GM12878 (cell line): ENCODE measurements at regions not wholly inside any gene's neighbourhood (a gene's known extent, or its start where the extent isn't known, plus 50 kb on each side); places are given as distances from the start of the nearest gene placed in this dataset.

ENCODE experiments used
- ATAC-seq: fragments of 200-7000 bp; cut with Tn5 transposase; 3 replicates; pipeline ENCODE4 v1.9.1; 2020; ENCODE audit warnings: mild to moderate bottlenecking, moderate library complexity
- BruUV-seq: library from RNA; stranded (reverse); fragments of 400-500 nt; replicated peaks from 2 replicates; lab custom pipeline; 2021; lab: Mats Ljungman, UMichigan
- CTCF ChIA-PET: fragments of 300-600 bp; sonication (Branson Sonifier 250); formaldehyde crosslinking; extraction: SDS; loops from one replicate; lab custom pipeline; 2021; ENCODE audit warnings: inconsistent platforms; lab: Yijun Ruan, JAX
- POLR2A ChIA-PET: fragments of 350-600 bp; formaldehyde crosslinking; extraction: SDS; loops from one replicate; lab custom pipeline; 2021; ENCODE audit warnings: inconsistent platforms; lab: Charles Lee
- RAD21 ChIA-PET: fragments of 300-600 bp; sonication (Branson Sonifier 250); formaldehyde crosslinking; loops from one replicate; lab custom pipeline; 2023; ENCODE audit warnings: antibody characterized with exemption; ENCODE audit not compliant: unreplicated experiment; lab: Charles Lee
- SMC1A ChIA-PET: fragments of 300-600 bp; sonication (Branson Sonifier 250); formaldehyde crosslinking; loops from one replicate; lab custom pipeline; 2023; ENCODE audit not compliant: unreplicated experiment, uncharacterized antibody; lab: Charles Lee
- DNase-seq: peaks from one replicate; pipeline ENCODE4 v3.0.0-alpha.2; 2011; ENCODE audit warnings: low read depth, low spot score
- FAIRE-seq: peaks from 3 replicates; lab custom pipeline; 2011; peaks lifted over from hg19 to GRCh38; lab: Jason Lieb, UNC
- H2AFZ ChIP-seq: 2 replicates; pipeline ENCODE4 v1.6.0; 2011; ENCODE audit warnings: low read depth, low read length, control low read depth; ENCODE audit not compliant: control insufficient read depth
- H3K27ac ChIP-seq: 2 replicates; pipeline ENCODE4 v1.5.1; 2011; ENCODE audit warnings: control low read depth; ENCODE audit not compliant: control insufficient read depth, insufficient read depth
- H3K27me3 ChIP-seq, 2 experiments: replicated peaks in 1 of 2; 2 replicates each; pipeline versions ENCODE4 v1.6.0 to v1.6.1; 2011; ENCODE audit warnings: low read length in 1 of 2; ENCODE audit not compliant: control insufficient read depth in 2 of 2, insufficient read depth in 2 of 2
- H3K36me3 ChIP-seq, 2 experiments: 2 replicates each; pipeline ENCODE4 v1.5.1; 2011; ENCODE audit warnings: low read length in 1 of 2; ENCODE audit not compliant: control insufficient read depth in 2 of 2, insufficient read depth in 2 of 2
- H3K4me1 ChIP-seq: 2 replicates; pipeline ENCODE4 v1.6.1; 2011; ENCODE audit warnings: mild to moderate bottlenecking, low read length, moderate library complexity, mixed read lengths; ENCODE audit not compliant: control insufficient read depth, insufficient read depth
- H3K4me2 ChIP-seq: 2 replicates; pipeline ENCODE4 v1.6.0; 2011; ENCODE audit warnings: control low read depth; ENCODE audit not compliant: control insufficient read depth, insufficient read depth
- H3K4me3 ChIP-seq: fragments of 200-600 bp; sonication (generic); 2 replicates; pipeline ENCODE4 v1.5.1; 2016
- H3K79me2 ChIP-seq: 2 replicates; pipeline ENCODE4 v1.6.0; 2011; ENCODE audit warnings: low read length; ENCODE audit not compliant: control insufficient read depth, insufficient read depth
- H3K9ac ChIP-seq: 2 replicates; pipeline ENCODE4 v1.8.0; 2011; ENCODE audit warnings: low read length, control low read depth, mixed read lengths; ENCODE audit not compliant: control insufficient read depth, insufficient read depth
- H3K9me3 ChIP-seq: replicated peaks from 3 replicates; pipeline ENCODE4 v1.5.1; 2011; ENCODE audit warnings: mild to moderate bottlenecking, low read length; ENCODE audit not compliant: control insufficient read depth, insufficient read depth
- H4K20me1 ChIP-seq: 2 replicates; pipeline ENCODE4 v1.6.0; 2011; ENCODE audit not compliant: control insufficient read depth, insufficient read depth
- BCL3 ChIP-seq: IDR thresholded peaks from 2 replicates; pipeline ENCODE4 v1.6.1; 2011; ENCODE audit warnings: borderline replicate concordance, low read depth, mild to moderate bottlenecking, moderate library complexity, low read length; ENCODE audit not compliant: insufficient read depth, poor library complexity, severe bottlenecking
- BHLHE40 ChIP-seq, 2 experiments: fragments of 450-650 bp in 1 of 2; IDR thresholded peaks; 2 replicates each; pipeline ENCODE4 v1.6.1; 2011 to 2017; ENCODE audit warnings: low read depth in 2 of 2, borderline replicate concordance in 1 of 2, improper control_type of control experiment in 1 of 2, low read length in 1 of 2, mild to moderate bottlenecking in 1 of 2
- BMI1 ChIP-seq: fragments of 450-650 bp; IDR thresholded peaks from 2 replicates; pipeline ENCODE4 v1.6.1; 2016; ENCODE audit warnings: mild to moderate bottlenecking, moderate library complexity, borderline replicate concordance
- CHD1 ChIP-seq: IDR thresholded peaks from 2 replicates; pipeline ENCODE4 v1.6.1; 2012; ENCODE audit warnings: low read depth, low read length, improper control_type of control experiment
- ESRRA ChIP-seq: IDR thresholded peaks from 2 replicates; pipeline ENCODE4 v1.6.1; 2012; ENCODE audit warnings: mild to moderate bottlenecking, low read length, improper control_type of control experiment
- FOS ChIP-seq: IDR thresholded peaks from 3 replicates; pipeline ENCODE4 v1.6.1; 2011; ENCODE audit warnings: borderline replicate concordance; ENCODE audit not compliant: insufficient read length; ENCODE audit errors: extremely low read depth
- HDAC2 ChIP-seq: fragments of 200-600 bp; sonication (generic); IDR thresholded peaks from 2 replicates; pipeline ENCODE4 v1.6.1; 2017
- HDGF ChIP-seq: fragments of 450-650 bp; IDR thresholded peaks from 2 replicates; pipeline ENCODE4 v1.6.1; 2016; ENCODE audit warnings: antibody characterized with exemption
- IKZF1 ChIP-seq: fragments of 450-650 bp; conservative IDR thresholded peaks from 2 replicates; pipeline ENCODE4 v1.6.1; 2017; ENCODE audit warnings: antibody characterized with exemption, mild to moderate bottlenecking
- JUND ChIP-seq: IDR thresholded peaks from 2 replicates; pipeline ENCODE4 v1.6.1; 2012; ENCODE audit warnings: low read depth, mild to moderate bottlenecking, low read length, improper control_type of control experiment, moderate library complexity
- KAT2A ChIP-seq: conservative IDR thresholded peaks from 2 replicates; pipeline ENCODE4 v1.6.1; 2011; ENCODE audit warnings: low read depth, low read length; ENCODE audit not compliant: control insufficient read depth
- MLLT1 ChIP-seq: fragments of 450-650 bp; IDR thresholded peaks from 2 replicates; pipeline ENCODE4 v1.6.1; 2016; ENCODE audit warnings: mild to moderate bottlenecking
- NR2C1 ChIP-seq: fragments of 450-650 bp; IDR thresholded peaks from 2 replicates; pipeline ENCODE4 v1.6.1; 2017; ENCODE audit warnings: antibody characterized with exemption, mild to moderate bottlenecking, moderate library complexity
- POLR2A ChIP-seq: IDR thresholded peaks from 2 replicates; pipeline ENCODE4 v1.6.1; 2011; ENCODE audit warnings: low read depth, mild to moderate bottlenecking, low read length
- POU2F2 ChIP-seq: IDR thresholded peaks from 3 replicates; pipeline ENCODE4 v1.6.1; 2011; ENCODE audit warnings: low read depth, mild to moderate bottlenecking, low read length, borderline replicate concordance
- RUNX3 ChIP-seq: IDR thresholded peaks from 2 replicates; pipeline ENCODE4 v1.6.1; 2012; ENCODE audit warnings: low read length, inconsistent platforms
- SREBF2 ChIP-seq: IDR thresholded peaks from 2 replicates; pipeline ENCODE4 v1.6.1; 2012; ENCODE audit warnings: mild to moderate bottlenecking, low read length
- STAT1 ChIP-seq: fragments of 450-650 bp; conservative IDR thresholded peaks from 2 replicates; pipeline ENCODE4 v1.6.1; 2014; ENCODE audit warnings: antibody characterized with exemption, mild to moderate bottlenecking
- TCF3 ChIP-seq: IDR thresholded peaks from 2 replicates; pipeline ENCODE4 v1.6.1; 2012; ENCODE audit warnings: low read depth, mild to moderate bottlenecking, low read length, borderline replicate concordance; ENCODE audit not compliant: insufficient read depth
- ZNF274 ChIP-seq: IDR thresholded peaks from one replicate; pipeline ENCODE4 v1.8.0; 2011; ENCODE audit not compliant: insufficient read length, insufficient read depth
- WGBS: methylation state at CpG from one replicate; pipeline ENCODE4 v1.1.6; 2016; ENCODE audit warnings: low lambda C conversion rate; ENCODE audit not compliant: insufficient replicate concordance, insufficient coverage; ENCODE audit errors: missing lambda C conversion rate; 5-methylcytosine and 5-hydroxymethylcytosine counted together
- in situ Hi-C: fragments of 300-500 bp; cut with MboI; formaldehyde crosslinking; loops from 9 replicates; pipeline ENCODE4 v1.14.3; 2018; ENCODE audit warnings: mixed read lengths
- intact Hi-C: fragments of 100-400 bp; cut with micrococcal nuclease; formaldehyde crosslinking; loops from one replicate; pipeline ENCODE4 v1.14.2; 2022; ENCODE audit not compliant: unreplicated experiment

GRCh38 chr21:18673789-18674188 lies 270.2 kb upstream of the TMPRSS15 start:
- no peak overlapping the region for H3K27ac ChIP-seq
- ChIA-PET POLR2A (no interaction called here), SMC1A (no interaction called here), CTCF (no interaction called here), RAD21 (no interaction called here)
- TF ChIP-seq RUNX3, result no peak
- TF ChIP-seq TCF3, result no peak
- no peak for TF ChIP-seq JUND
- no peak for TF ChIP-seq STAT1
- TF ChIP-seq NR2C1, result no peak
- no peak for TF ChIP-seq KAT2A
- TF ChIP-seq POU2F2, result no peak
- TF ChIP-seq ZNF274, result no peak
- no peaks in the 10 kb centered on the region for H3K79me2 ChIP-seq
- no peaks in the 10 kb centered on the region for H4K20me1 ChIP-seq
- no peak for DNase-seq
- no peak overlapping the region for H3K4me3 ChIP-seq
- no peak overlapping the region for H3K4me2 ChIP-seq
- no peak overlapping the region for H2AFZ ChIP-seq
- H3K9me3 ChIP-seq, result no peaks in the 10 kb centered on the region
- FAIRE-seq, result no peak
- BruUV-seq, result no TSS peak
- no peak overlapping the region for H3K9ac ChIP-seq
- ATAC-seq, result no peak
- no peaks in the 10 kb centered on the region for H3K36me3 ChIP-seq
- no peaks in the 10 kb centered on the region for H3K27me3 ChIP-seq
- intact Hi-C loops, result no loop called here
- 4% methylated on average over 1 of the region's 1 CpG for WGBS
- in situ Hi-C loops, result no loop called here
- H3K4me1 ChIP-seq, result no peaks in the 10 kb centered on the region

- ChIA-PET RAD21 (no interaction called here), SMC1A (no interaction called here), POLR2A (no interaction called here), CTCF (no interaction called here)
- DNase-seq (no peak), ATAC-seq (no peak), FAIRE-seq (no peak)
- no peak overlapping the region for H3K4me3 ChIP-seq
- H3K79me2 ChIP-seq, result no peaks in the 10 kb centered on the region
- no peaks in the 10 kb centered on the region for H3K27me3 ChIP-seq
- no peak overlapping the region for H2AFZ ChIP-seq
- no peak overlapping the region for H3K4me2 ChIP-seq
- no peak overlapping the region for H3K9ac ChIP-seq
- no peaks in the 10 kb centered on the region for H4K20me1 ChIP-seq
- H3K27ac ChIP-seq, result no peak overlapping the region
- no peaks in the 10 kb centered on the region for H3K36me3 ChIP-seq
- no TSS peak for BruUV-seq
- no peaks in the 10 kb centered on the region for H3K9me3 ChIP-seq
- no peaks in the 10 kb centered on the region for H3K4me1 ChIP-seq
- intact Hi-C loops (no loop called here), in situ Hi-C loops (no loop called here)
- TF ChIP-seq HDGF, result no peak
- TF ChIP-seq MLLT1, result no peak
- no peak for TF ChIP-seq ESRRA
- no peak for TF ChIP-seq BMI1
- no peak for TF ChIP-seq SREBF2
- TF ChIP-seq CHD1, result no peak
- TF ChIP-seq POLR2A, result no peak
- TF ChIP-seq BHLHE40 (IDR thresholded peaks at IDR 0.05; ENCODE audit: borderline replicate concordance in 1 of 2, low read depth in 2 of 2, low read length in 1 of 2), result no peak
- no peak for TF ChIP-seq BCL3
- TF ChIP-seq IKZF1, result no peak
- TF ChIP-seq HDAC2, result no peak
- no peak for TF ChIP-seq FOS
Measured at GRCh38 chr21:18677632-18678031, 274.0 kb upstream of the TMPRSS15 start.
